RWPE2 (cell line): ENCODE measurements at regions not wholly inside any gene's neighbourhood (a gene's known extent, or its start where the extent isn't known, plus 50 kb on each side); places are given as distances from the start of the nearest gene placed in this dataset.

Source experiments
- ATAC-seq: fragments of 200-7000 bp; cut with Tn5 transposase; 3 replicates; pipeline ENCODE4 v1.9.1; 2021; ENCODE audit warnings: low read depth
- DNase-seq: peaks from one replicate; pipeline ENCODE4 v3.0.0-alpha.2; 2020; ENCODE audit warnings: low spot score
- H3K27ac ChIP-seq: fragments of 450-650 bp; 2 replicates; pipeline ENCODE4 v1.5.1; 2017; ENCODE audit warnings: mild to moderate bottlenecking; ENCODE audit not compliant: poor library complexity, severe bottlenecking
- H3K27me3 ChIP-seq: fragments of 250-450 bp; sonication (Bioruptor Pico); 2 replicates; pipeline ENCODE4 v1.5.1; 2021; ENCODE audit warnings: mild to moderate bottlenecking, moderate library complexity; ENCODE audit not compliant: insufficient read depth, poor library complexity, severe bottlenecking
- H3K36me3 ChIP-seq: fragments of 250-450 bp; sonication (Bioruptor Pico); 2 replicates; pipeline ENCODE4 v1.5.1; 2020; ENCODE audit warnings: low read depth, mild to moderate bottlenecking, moderate library complexity
- H3K4me1 ChIP-seq: fragments of 250-450 bp; sonication (Bioruptor Pico); 2 replicates; pipeline ENCODE4 v1.5.1; 2021; ENCODE audit warnings: mild to moderate bottlenecking, moderate library complexity; ENCODE audit not compliant: insufficient read depth, poor library complexity, severe bottlenecking
- H3K4me3 ChIP-seq: fragments of 250-450 bp; sonication (Bioruptor Pico); 2 replicates; pipeline ENCODE4 v1.5.1; 2021; ENCODE audit warnings: mild to moderate bottlenecking, moderate library complexity; ENCODE audit not compliant: severe bottlenecking
- H3K9me3 ChIP-seq: fragments of 250-450 bp; sonication (Bioruptor Pico); 2 replicates; pipeline ENCODE4 v1.5.1; 2021; ENCODE audit warnings: mild to moderate bottlenecking, moderate library complexity; ENCODE audit not compliant: severe bottlenecking
- TF ChIP-seq, protein P1 (sequence below): fragments of 450-650 bp; IDR thresholded peaks from one replicate; pipeline ENCODE4 v1.5.1; 2017; ENCODE audit warnings: mild to moderate bottlenecking, moderate library complexity; ENCODE audit not compliant: poor library complexity, severe bottlenecking

DNA sequence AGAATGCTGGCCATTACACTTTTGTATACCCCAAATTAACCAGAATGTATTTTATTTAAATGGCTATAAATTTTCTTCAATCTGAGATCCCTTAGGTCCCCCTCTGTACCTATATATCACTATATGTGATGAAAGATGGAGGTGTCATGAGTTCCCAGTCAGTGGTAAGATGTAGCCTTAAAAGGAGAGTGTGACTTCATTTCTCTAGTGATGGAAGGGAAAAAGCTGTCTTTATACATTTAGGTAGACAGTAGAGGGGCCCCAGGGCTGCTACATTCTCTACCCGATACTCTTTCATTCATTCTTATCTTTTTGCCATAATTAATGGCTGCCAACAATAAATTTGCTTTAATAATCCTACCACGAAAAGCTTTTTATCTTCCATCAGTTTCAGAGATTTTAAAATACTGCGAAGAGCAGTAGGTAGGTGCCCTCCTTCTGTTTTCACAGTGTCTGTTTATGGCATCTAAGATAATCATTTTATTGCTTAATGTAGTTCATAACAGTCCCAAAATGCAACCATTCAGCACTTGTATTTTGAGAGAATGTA lies 301.3 kb downstream of the ZNF608 start:
- H3K27me3 ChIP-seq: peaks cover 11% of the 10 kb centered on the region
- DNase-seq (no peak), ATAC-seq (no peak)
- H3K36me3 ChIP-seq: no peaks in the 10 kb centered on the region
- H3K4me3 ChIP-seq: no peak overlapping the region
- no peaks in the 10 kb centered on the region for H3K9me3 ChIP-seq
- H3K27ac ChIP-seq: no peak overlapping the region
- TF ChIP-seq, protein P1, sequence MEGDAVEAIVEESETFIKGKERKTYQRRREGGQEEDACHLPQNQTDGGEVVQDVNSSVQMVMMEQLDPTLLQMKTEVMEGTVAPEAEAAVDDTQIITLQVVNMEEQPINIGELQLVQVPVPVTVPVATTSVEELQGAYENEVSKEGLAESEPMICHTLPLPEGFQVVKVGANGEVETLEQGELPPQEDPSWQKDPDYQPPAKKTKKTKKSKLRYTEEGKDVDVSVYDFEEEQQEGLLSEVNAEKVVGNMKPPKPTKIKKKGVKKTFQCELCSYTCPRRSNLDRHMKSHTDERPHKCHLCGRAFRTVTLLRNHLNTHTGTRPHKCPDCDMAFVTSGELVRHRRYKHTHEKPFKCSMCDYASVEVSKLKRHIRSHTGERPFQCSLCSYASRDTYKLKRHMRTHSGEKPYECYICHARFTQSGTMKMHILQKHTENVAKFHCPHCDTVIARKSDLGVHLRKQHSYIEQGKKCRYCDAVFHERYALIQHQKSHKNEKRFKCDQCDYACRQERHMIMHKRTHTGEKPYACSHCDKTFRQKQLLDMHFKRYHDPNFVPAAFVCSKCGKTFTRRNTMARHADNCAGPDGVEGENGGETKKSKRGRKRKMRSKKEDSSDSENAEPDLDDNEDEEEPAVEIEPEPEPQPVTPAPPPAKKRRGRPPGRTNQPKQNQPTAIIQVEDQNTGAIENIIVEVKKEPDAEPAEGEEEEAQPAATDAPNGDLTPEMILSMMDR: no peak
- H3K4me1 ChIP-seq: no peaks in the 10 kb centered on the region

DNA sequence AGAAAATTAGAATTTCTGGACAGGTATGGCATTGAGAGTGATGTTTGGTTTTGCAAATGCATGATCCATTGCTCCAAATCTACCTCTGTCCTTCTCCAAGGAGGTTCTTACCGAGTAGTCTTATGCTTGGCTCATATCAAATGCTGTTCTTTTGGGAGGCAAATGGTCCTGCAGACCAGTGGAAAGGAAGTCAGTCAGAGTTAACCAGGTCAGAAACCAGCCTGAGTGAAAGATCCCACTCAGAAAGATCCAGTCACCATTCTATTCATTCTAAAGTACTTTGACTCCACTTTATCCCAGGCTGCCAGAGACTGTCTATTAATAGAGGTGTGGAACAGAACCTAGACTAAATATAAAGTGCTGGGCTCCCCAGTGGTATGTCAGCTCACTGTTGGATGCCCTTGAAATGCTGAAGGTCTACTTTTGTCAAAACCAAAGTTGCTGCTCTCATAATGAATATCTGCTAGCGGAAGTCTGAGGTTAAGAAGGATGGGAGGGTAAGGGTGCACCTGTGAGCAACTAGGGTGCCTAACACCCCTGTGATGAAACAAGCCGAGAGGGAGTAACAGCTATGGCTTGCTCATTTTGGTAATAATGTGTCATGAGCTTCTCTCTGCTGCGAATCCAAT lies 302.2 kb downstream of the ZNF608 start:
- no peak overlapping the region for H3K27ac ChIP-seq

DNA sequence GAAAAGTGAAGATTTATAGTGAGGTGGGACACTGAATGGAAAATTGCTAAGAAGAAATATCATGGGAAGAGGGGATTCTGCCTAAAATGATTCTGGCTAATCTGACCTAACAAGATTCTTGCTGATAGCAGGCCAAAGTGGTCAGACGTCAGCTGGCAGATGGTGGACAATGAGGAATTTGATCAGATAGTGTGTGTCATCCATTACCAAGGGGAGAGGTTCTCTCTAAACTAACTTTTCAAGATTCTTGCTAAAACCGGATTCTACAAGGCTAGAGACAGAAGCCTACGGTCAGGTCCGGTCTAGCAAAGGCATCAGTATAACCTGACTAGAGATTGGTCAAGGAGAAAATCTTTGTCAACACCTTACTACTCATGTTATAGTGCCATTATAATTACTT lies 306.0 kb downstream of the ZNF608 start:
- Histone ChIP-seq H3K4me1 (no peaks in the 10 kb centered on the region), H3K9me3 (no peaks in the 10 kb centered on the region), H3K4me3 (no peak overlapping the region), H3K27ac (no peak overlapping the region), H3K27me3 (peaks cover 9% of the 10 kb centered on the region), H3K36me3 (no peaks in the 10 kb centered on the region)
- no peak for DNase-seq
- TF ChIP-seq, protein P1: no peak
- no peak for ATAC-seq

More for the DNA sequence above, 302.2 kb downstream of the ZNF608 start:
- ATAC-seq: no peak
- H3K27me3 ChIP-seq: peaks cover 11% of the 10 kb centered on the region
- no peaks in the 10 kb centered on the region for H3K9me3 ChIP-seq
- TF ChIP-seq, protein P1: no peak
- H3K36me3 ChIP-seq: no peaks in the 10 kb centered on the region
- no peaks in the 10 kb centered on the region for H3K4me1 ChIP-seq
- H3K4me3 ChIP-seq: no peak overlapping the region
- no peak for DNase-seq

DNA sequence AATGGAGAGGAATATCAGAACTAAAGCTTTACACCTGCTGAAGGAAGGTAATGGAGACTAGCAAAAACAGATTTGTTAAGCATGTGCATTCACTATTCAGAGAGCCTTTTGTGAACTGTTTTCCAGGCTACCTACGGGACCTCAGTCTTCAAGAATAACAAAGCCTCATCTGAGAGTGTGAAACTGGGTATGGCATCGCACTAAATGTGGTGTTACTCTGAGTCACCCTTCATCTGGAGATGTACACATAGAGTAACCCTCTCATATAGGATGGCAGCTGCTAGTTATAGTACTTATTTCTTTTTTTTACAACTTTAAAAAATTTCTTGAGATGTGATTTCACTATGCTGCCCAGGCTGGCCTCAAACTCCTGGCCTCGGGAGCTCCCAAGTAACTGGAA lies 306.8 kb downstream of the ZNF608 start:
- Histone ChIP-seq H3K27ac (no peak overlapping the region), H3K27me3 (peaks cover 2% of the 10 kb centered on the region), H3K4me3 (no peak overlapping the region), H3K4me1 (no peaks in the 10 kb centered on the region), H3K36me3 (no peaks in the 10 kb centered on the region), H3K9me3 (no peaks in the 10 kb centered on the region)
- ATAC-seq: no peak
- TF ChIP-seq, protein P1: no peak
- DNase-seq: no peak

DNA sequence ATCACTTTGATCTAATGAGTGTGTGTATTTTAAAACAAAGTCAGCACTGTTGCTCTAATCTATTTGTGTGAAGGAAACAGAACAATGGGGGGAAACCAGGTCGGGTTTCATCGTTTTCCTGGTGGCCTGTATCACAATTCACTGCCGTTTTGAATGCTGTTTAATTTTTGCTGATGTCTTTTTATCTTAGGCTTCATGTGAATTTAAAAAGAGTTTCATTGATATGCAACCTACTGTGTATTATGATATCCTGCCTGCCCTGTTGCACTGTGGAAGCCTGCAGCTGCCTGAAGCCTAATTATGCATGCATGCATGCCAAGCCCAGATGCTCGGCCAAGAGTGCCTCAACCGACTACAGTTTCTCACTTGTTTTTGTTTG lies 307.5 kb downstream of the ZNF608 start:
- DNase-seq: no peak
- ATAC-seq: no peak
- Histone ChIP-seq H3K36me3 (no peaks in the 10 kb centered on the region), H3K4me1 (no peaks in the 10 kb centered on the region), H3K4me3 (no peak overlapping the region), H3K27me3 (no peaks in the 10 kb centered on the region), H3K9me3 (no peaks in the 10 kb centered on the region), H3K27ac (no peak overlapping the region)
- TF ChIP-seq, protein P1: no peak
